Stimulated activated naive CD8-positive, alpha-beta T cell treated with anti-CD3 and anti-CD28 coated beads, Interleukin-15, amount 100 ng/mL, for 72 hours (primary cell): ENCODE measurements at regions not wholly inside any gene's neighbourhood (a gene's known extent, or its start where the extent isn't known, plus 50 kb on each side); places are given as distances from the start of the nearest gene placed in this dataset.

Source experiments
- ATAC-seq: fragments of 150-1000 bp; cut with Tn5 transposase; 2 replicates; pipeline ENCODE4 v1.10.0; 2021; ENCODE audit warnings: mild to moderate bottlenecking, moderate library complexity
- DNase-seq, 2 donors: peaks; one replicate each; pipeline ENCODE4 v3.0.0; 2021 to 2022
- H3K27ac Mint-ChIP-seq, 2 donors: one replicate each; pipeline ENCODE4 v1.8.0; 2022; ENCODE audit warnings: mild to moderate bottlenecking in 2 of 2, mixed read lengths in 2 of 2, moderate library complexity in 2 of 2
- H3K27me3 Mint-ChIP-seq: one replicate; pipeline ENCODE4 v1.8.0; 2022; ENCODE audit warnings: mixed read lengths
- H3K4me1 Mint-ChIP-seq: one replicate; pipeline ENCODE4 v1.8.0; 2022; ENCODE audit warnings: mild to moderate bottlenecking, mixed read lengths
- H3K4me3 Mint-ChIP-seq, 2 donors: one replicate each; pipeline ENCODE4 v1.8.0; 2022; ENCODE audit warnings: mild to moderate bottlenecking in 2 of 2, mixed read lengths in 2 of 2, moderate library complexity in 1 of 2
- H3K9me3 Mint-ChIP-seq, 2 donors: one replicate each; pipeline ENCODE4 v1.8.0; 2022; ENCODE audit warnings: mixed read lengths in 2 of 2

DNA sequence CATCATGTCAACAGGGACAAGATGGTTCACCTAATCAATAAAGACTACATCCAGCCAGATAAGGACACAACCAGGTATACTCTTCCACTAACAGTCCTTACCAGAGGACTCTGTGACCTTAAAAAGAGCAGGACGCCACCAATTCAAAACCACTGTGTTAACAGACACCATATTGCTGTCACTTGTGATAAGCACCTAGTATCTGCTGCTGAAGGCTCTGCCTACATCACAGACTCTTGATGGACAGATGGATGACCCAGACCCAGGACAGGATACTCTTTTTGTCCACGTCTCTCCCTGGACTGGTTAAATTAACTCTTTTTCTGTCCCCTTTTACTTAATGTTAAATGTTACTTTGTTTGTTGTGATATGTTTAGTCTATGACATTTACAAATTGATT is 586.2 kb upstream of the AGA start:
- H3K27me3 Mint-ChIP-seq = no peaks in the 10 kb centered on the region
- H3K9me3 Mint-ChIP-seq = no peaks in the 10 kb centered on the region
- no peak overlapping the region for H3K4me3 Mint-ChIP-seq
- H3K4me1 Mint-ChIP-seq = no peaks in the 10 kb centered on the region
- DNase-seq = no peak
- H3K27ac Mint-ChIP-seq = no peak overlapping the region
- no peak for ATAC-seq

DNA sequence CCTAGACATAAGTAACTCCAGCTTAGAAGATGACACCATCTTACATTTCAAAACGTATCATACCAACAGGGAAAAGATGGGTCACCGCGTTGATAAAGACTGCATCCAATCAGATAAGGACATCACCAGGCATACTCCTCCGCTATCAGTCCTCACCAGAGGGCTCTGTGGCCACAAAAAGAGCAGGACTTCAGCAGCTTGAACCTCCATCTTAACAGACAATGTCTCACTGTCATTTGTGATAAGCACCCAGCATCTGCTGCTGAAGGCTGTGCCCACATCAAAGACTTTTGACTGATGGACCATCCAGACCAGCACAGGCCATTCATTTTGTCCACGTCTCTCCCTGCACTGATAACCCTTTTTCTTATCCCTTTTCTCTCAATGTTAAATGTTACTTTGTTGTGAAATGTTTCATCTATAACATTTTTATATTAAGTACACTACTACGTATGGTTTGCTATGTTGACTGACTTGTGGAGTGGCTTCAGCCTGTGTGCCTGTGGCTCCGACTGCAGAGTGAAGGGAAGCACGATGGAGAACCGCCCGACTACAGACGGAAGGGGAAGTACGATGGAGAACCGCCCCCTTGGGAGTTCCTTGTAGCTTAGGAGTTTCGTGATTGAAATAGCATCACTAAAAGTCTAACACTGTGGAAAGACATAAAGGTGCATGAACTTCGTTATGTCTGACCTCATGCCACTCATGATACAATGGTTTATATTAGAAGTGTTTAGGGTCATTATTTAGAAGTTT is 595.4 kb upstream of the AGA start:
- ATAC-seq (no peak), DNase-seq (no peak)
- peaks cover under 1 to 8% of the 10 kb centered on the region in 2 donors for H3K9me3 Mint-ChIP-seq
- no peaks in the 10 kb centered on the region for H3K4me1 Mint-ChIP-seq
- no peak overlapping the region for H3K27ac Mint-ChIP-seq
- H3K4me3 Mint-ChIP-seq = no peak overlapping the region
- no peaks in the 10 kb centered on the region for H3K27me3 Mint-ChIP-seq

DNA sequence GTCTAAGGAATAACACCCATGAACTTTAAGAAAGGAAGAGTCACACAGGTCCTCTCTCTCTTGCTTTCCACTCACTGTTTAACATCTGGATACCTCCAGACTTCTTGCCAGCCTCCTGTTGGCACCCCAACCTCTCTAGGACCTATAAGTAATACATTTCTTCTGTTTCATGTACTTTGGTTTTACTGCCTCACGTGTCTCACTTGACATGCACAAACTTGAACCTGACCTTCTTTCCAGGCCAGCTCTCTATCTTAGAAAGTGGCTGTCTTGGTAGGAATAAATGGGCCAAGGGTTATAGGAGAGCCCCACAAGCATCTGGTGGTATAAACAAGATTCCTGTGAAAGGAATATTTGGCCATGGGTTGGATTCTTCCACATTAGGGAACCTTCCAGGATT is 614.8 kb upstream of the AGA start:
- Mint-ChIP-seq H3K27me3 (no peaks in the 10 kb centered on the region), H3K27ac (no peak overlapping the region), H3K4me1 (no peaks in the 10 kb centered on the region), H3K4me3 (no peak overlapping the region), H3K9me3 (peaks cover 0 to 10% of the 10 kb centered on the region in 2 donors)
- ATAC-seq (no peak), DNase-seq (no peak)

DNA sequence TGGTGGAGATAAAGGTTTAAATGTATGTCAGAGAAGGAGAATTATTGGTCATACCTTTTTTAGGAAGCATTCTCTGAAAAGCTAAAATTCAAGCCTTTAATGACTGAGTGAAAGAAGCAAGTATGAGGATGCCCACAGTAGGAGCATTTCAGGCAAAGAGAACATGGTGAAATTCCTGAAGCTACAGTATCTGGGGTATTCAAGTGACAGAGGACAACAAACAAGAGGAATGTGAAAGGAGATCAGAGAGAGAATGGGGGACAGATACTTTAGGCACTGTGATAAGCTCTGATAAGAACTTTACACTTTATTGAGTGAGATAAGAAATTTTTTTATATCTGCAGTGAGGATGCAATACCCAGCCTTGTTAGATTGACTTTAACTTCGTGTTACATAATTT is 621.3 kb upstream of the AGA start:
- Mint-ChIP-seq H3K27ac (no peak overlapping the region), H3K4me3 (no peak overlapping the region), H3K4me1 (no peaks in the 10 kb centered on the region), H3K9me3 (no peaks in the 10 kb centered on the region), H3K27me3 (no peaks in the 10 kb centered on the region)
- ATAC-seq = no peak
- no peak for DNase-seq

DNA sequence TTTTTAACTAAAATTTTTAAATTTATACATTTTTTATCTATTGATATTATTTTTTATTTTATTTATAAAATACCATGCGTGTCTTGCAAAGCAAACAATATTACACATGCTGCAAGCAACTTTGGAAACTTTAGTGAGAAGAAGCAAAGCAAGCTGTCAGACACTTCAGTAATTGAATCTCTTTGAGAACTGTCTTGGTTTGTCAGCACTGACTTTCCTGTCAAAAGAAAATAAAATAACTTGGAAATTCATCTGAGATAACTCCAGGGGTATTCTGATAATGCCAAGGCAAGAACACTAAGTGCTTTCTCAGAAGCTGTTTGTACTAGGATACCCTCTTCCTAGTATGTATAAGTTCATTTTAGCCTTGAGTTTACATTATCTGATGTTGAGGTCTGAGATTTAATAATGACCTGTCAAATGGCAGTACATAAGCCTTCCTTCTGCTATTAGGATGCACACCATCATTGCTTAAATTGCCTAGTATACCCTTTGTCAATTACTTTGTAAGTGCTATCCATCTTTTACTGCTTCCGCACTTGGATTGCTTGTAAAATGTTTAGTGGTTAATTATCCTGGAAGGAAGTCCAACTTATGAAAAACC is 624.2 kb upstream of the AGA start:
- DNase-seq (no peak), ATAC-seq (no peak)
- H3K27ac Mint-ChIP-seq = no peak overlapping the region
- no peaks in the 10 kb centered on the region for H3K4me1 Mint-ChIP-seq
- H3K27me3 Mint-ChIP-seq = no peaks in the 10 kb centered on the region
- no peak overlapping the region for H3K4me3 Mint-ChIP-seq
- no peaks in the 10 kb centered on the region for H3K9me3 Mint-ChIP-seq

DNA sequence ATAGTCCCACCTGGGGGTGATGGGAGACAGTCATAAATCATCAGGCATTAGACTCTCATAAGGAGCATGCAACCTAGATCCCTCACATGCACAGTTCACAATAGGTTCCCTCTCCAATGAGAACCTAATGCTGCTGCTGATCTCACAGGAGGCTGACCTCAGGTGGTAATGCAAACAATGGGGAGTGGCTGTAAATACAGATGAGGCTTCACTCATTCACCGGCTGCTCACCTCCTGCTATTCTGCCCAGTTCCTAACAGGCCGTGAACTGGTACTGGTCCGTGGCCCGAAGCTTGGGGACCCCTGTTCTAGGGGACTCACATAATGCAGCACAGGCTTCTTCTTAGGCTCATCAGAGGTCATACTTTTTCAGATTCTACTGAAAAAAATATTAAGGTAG is 625.9 kb upstream of the AGA start:
- Mint-ChIP-seq H3K27me3 (no peaks in the 10 kb centered on the region), H3K9me3 (no peaks in the 10 kb centered on the region), H3K27ac (no peak overlapping the region), H3K4me3 (no peak overlapping the region), H3K4me1 (no peaks in the 10 kb centered on the region)
- no peak for ATAC-seq
- no peak for DNase-seq

DNA sequence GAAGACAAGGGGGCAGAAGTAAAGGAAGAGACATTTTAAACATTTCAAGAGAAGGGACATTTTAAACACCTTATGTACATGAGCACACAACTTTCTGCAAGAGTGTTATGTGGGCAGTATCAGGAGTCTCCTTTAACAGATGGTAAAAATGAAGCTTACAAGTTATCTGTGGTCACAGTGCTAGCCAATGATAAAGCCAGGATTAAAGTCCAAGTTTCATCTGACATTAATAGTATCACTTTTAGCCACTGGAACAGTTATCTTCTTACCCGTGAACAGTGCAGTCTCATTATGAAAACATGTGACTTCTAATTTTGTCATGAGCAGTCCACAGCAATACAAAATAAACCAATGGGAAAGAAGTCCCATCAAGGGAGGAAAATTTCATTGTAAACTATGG is 627.9 kb upstream of the AGA start:
- no peak overlapping the region for H3K4me3 Mint-ChIP-seq
- H3K9me3 Mint-ChIP-seq = no peaks in the 10 kb centered on the region
- H3K27ac Mint-ChIP-seq = no peak overlapping the region
- DNase-seq = no peak
- no peaks in the 10 kb centered on the region for H3K4me1 Mint-ChIP-seq
- no peaks in the 10 kb centered on the region for H3K27me3 Mint-ChIP-seq
- no peak for ATAC-seq

DNA sequence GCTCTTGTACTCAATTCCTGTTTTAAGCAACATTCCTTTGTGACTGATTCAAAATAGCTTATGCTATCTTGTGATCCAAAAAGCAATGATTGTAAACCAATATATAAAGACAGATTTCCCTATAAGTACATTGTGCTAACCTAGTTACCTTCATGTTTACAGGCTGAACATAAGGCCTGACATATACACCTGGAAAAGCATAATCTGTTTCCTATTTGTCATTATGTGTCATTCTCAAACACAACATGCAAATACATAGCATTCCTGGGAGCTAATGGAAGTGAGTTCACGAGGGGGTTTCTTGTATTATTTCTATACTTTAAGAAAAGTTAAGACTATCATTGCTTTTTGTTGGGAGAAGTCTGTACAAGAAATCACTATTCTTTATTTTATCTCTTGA is 638.1 kb upstream of the AGA start:
- no peak for DNase-seq
- no peak overlapping the region for H3K4me3 Mint-ChIP-seq

DNA sequence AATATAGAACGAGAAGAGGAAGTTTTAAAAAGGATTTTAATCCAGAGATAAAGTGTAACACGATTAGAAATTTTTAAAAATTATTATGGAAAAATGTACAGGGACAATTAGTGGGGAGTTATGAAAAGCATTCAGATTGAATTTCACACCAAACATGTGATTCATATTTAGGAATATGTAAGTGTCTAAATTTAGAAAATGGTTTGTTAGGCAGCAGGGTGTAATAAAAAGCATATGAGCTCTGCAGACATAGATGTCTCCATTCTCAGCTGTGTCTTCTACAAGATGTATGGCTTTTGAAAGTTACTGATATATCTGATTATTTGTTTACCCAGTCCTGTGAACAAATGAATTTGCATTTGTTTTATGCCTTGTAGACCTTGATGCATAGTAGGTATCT is 638.9 kb upstream of the AGA start:
- ATAC-seq (no peak), DNase-seq (no peak)
- peaks cover 0 to 8% of the 10 kb centered on the region in 2 donors for H3K9me3 Mint-ChIP-seq
- H3K4me1 Mint-ChIP-seq = no peaks in the 10 kb centered on the region
- H3K27me3 Mint-ChIP-seq = no peaks in the 10 kb centered on the region
- no peak overlapping the region for H3K4me3 Mint-ChIP-seq
- no peak overlapping the region for H3K27ac Mint-ChIP-seq

More for the DNA sequence above, 638.1 kb upstream of the AGA start:
- H3K27ac Mint-ChIP-seq = no peak overlapping the region
- H3K27me3 Mint-ChIP-seq = no peaks in the 10 kb centered on the region
- H3K9me3 Mint-ChIP-seq = peaks cover 0 to 8% of the 10 kb centered on the region in 2 donors
- no peak for ATAC-seq
- no peaks in the 10 kb centered on the region for H3K4me1 Mint-ChIP-seq

DNA sequence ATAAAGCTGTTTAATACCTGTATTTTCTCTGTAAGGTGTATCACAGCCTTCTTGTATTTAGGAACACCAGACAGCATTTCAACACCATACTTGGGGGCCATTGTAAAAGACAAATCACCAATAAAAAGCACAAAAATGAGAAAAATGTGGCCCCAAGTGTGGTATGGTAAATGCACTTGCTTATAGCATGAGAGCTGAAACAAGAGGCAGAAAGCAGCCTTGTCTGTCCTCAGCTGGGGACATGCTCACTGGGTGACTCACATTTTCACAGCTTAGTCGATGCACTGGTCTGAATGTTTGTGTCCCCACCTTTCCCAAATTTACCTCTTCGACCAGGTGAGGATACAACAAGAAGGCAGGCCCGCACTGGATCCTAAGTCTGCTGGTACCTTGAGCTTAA is 639.7 kb upstream of the AGA start:
- H3K4me3 Mint-ChIP-seq = no peak overlapping the region
- H3K9me3 Mint-ChIP-seq = peaks cover 0 to 8% of the 10 kb centered on the region in 2 donors
- ATAC-seq (no peak), DNase-seq (no peak)
- no peaks in the 10 kb centered on the region for H3K4me1 Mint-ChIP-seq
- H3K27me3 Mint-ChIP-seq = no peaks in the 10 kb centered on the region
- H3K27ac Mint-ChIP-seq = no peak overlapping the region

DNA sequence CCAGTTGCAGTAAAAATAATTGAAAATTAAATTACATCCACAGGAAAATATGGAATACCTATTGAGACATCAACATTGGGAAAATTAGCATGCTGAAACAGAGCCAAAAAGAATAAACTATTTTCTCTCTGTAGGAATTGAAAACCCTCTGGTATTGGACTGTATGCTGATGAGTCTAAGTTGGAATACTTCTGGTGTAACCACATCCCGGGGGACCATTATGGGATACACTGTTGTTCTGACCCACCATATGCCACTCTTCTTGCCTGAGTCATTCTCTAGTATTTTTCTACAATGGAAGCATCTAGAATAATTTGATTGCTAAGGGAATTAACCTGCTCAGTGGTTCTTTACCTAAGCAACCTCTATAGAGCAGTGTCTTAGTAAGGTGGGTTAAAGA is 640.7 kb upstream of the AGA start:
- no peak for DNase-seq
- H3K27me3 Mint-ChIP-seq = no peaks in the 10 kb centered on the region

DNA sequence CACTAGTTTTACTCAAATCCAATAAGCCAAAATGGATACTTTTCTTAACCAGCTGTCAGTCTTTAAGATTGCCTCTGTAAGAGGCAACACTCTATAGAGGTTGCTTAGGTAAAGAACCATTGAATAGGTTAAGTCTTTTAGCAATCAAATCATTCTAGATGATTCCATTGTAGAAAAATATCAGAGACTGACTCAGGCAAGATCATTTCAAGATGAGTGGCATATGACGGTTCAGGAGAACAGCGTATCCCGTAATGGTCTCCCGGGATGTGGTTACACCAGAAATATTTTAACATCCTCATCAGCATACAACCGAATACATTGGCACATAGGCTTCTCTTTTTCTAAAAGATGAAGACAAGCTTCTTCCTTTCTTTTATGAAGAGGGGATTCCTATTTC is 641.7 kb upstream of the AGA start:
- H3K4me1 Mint-ChIP-seq = no peaks in the 10 kb centered on the region
- ATAC-seq (no peak), DNase-seq (no peak)
- H3K9me3 Mint-ChIP-seq = peaks cover 0 to 12% of the 10 kb centered on the region in 2 donors
- H3K27me3 Mint-ChIP-seq = no peaks in the 10 kb centered on the region
- no peak overlapping the region for H3K4me3 Mint-ChIP-seq
- H3K27ac Mint-ChIP-seq = no peak overlapping the region

More for the DNA sequence above, 640.7 kb upstream of the AGA start:
- no peak for ATAC-seq
- H3K4me3 Mint-ChIP-seq = no peak overlapping the region
- no peaks in the 10 kb centered on the region for H3K4me1 Mint-ChIP-seq
- peaks cover 0 to 8% of the 10 kb centered on the region in 2 donors for H3K9me3 Mint-ChIP-seq
- H3K27ac Mint-ChIP-seq = no peak overlapping the region

DNA sequence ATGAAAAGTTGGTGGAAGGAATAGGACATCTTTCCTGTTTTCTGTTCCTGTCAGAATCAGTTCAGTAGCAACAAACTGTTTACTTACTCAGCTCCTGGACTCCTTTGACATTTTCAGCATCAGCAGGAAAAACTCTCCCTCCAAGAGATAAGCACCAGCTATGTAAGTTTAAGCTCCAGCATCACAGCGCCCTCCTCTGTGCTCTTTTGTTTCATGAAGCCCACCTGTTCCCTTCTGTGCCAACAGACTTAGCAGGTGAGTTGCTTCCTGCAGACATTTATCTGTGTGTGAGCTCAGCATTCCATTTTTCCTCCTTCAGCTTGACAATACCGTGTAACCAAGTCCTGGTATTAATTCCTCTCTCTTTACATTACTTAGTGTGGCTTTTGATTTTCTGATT is 644.1 kb upstream of the AGA start:
- H3K4me1 Mint-ChIP-seq = no peaks in the 10 kb centered on the region
- DNase-seq (no peak), ATAC-seq (no peak)
- H3K27me3 Mint-ChIP-seq = no peaks in the 10 kb centered on the region
- peaks cover 0 to 8% of the 10 kb centered on the region in 2 donors for H3K9me3 Mint-ChIP-seq
- H3K4me3 Mint-ChIP-seq = no peak overlapping the region
- no peak overlapping the region for H3K27ac Mint-ChIP-seq

DNA sequence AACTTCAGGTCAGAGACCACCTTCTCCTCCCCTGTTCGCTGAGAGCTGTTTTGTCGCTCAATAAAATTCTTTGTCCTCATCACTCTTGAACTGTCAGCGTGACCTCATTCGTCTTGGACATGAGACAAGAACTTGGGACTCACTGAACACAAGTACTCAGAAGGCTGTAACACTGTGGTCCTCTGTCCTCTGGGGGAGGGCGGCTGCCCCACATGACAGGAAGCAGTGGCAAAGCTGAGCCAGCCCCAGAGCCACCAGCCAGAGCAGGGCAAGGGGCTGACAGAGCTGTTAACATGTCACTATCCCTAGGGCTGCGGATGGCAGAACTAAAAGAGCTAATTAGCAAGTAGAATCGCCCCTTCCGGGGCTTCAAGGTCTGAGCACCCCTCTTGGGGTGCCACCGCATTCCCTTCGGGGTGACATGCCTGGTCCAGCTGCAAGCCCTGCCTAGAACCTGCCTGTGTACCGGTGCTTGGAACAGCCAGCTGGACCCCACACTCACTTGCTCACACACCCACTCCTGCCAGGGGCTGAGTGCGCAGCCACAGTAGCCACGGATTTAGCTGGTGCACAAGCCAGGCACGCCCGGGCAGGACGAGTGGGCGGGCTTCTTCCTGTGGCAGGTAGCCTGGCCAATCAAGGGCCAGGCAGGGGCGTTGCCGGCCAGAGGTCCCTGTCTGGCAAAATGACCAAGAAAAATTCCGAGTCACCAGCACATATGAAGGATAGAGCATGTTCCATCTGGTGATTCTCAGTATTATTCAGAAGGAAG is 648.6 kb upstream of the AGA start:
- no peak for DNase-seq
- ATAC-seq = no peak
- Mint-ChIP-seq H3K27me3 (no peaks in the 10 kb centered on the region), H3K4me1 (no peaks in the 10 kb centered on the region), H3K4me3 (no peak overlapping the region), H3K9me3 (peaks cover 0 to 8% of the 10 kb centered on the region in 2 donors), H3K27ac (no peak overlapping the region)

DNA sequence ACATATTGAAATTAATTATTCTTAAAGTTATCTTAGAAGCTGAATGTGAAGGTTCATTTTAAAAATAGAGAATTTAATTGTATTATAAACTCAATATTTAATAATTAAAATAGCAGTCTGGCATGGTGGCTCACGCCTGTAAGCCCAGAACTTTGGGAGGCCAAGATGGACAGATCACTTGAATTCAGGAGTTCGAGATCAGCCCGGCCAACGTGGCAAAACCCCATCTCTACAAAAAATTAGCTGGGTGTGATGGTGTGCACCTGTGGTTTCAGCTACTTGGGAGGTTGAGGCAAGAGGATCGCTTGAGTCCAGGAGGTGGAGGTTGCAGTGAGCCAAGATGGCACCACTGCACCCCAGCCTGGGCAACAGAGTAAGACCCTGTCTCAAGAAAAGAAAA is 659.9 kb upstream of the AGA start:
- no peaks in the 10 kb centered on the region for H3K27me3 Mint-ChIP-seq

DNA sequence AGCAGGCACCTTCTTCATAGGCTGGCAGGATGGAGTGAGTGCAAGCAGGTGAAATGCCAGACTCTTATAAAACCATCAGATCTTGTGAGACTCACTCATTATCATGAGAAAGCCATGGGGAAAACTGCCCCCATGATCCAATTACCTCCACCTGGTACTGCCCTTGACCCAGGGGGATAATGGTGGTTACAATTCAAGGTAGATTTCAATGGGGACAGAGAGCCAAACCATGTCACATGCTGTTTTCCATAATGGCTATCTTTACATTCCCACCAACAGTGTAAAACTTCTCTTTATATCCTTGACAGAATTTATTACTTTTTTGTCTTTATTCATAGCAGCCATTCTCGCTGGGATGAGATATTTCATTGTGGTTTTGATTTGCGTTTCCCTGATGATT is 663.0 kb upstream of the AGA start:
- Mint-ChIP-seq H3K9me3 (peaks cover 0 to 13% of the 10 kb centered on the region in 2 donors), H3K27ac (no peak overlapping the region), H3K4me1 (no peaks in the 10 kb centered on the region), H3K4me3 (no peak overlapping the region), H3K27me3 (no peaks in the 10 kb centered on the region)
- ATAC-seq (no peak), DNase-seq (no peak)

More for the DNA sequence above, 659.9 kb upstream of the AGA start:
- Mint-ChIP-seq H3K9me3 (peaks cover 0 to 13% of the 10 kb centered on the region in 2 donors), H3K4me3 (no peak overlapping the region), H3K4me1 (no peaks in the 10 kb centered on the region), H3K27ac (no peak overlapping the region)
- no peak for ATAC-seq
- no peak for DNase-seq
